Spleen (tissue), 11 donors: ENCODE measurements at regions not wholly inside any gene's neighbourhood (a gene's known extent, or its start where the extent isn't known, plus 50 kb on each side); places are given as distances from the start of the nearest gene placed in this dataset.
A peak's percentile ranks its signal among the peaks of the same experiment; 100 is the strongest.

Experiments used
- DNase-seq: peaks from one replicate; pipeline ENCODE4 v3.0.0-alpha.2; 2020
- H3K27ac ChIP-seq, 8 donors: fragments of 200-600 bp; sonication (generic) in 7 of 8; 1 replicate in 4 of 8; 2 replicates in 4 of 8; pipeline versions ENCODE4 v1.5.0 to v1.8.0; 2016 to 2021; ENCODE audit warnings: inconsistent platforms in 4 of 8, mild to moderate bottlenecking in 4 of 8, moderate library complexity in 1 of 8
- H3K27me3 ChIP-seq, 7 donors: fragments of 200-600 bp; sonication (generic) in 6 of 7; replicated peaks in 1 of 7; 1 replicate in 4 of 7; 2 replicates in 3 of 7; pipeline versions ENCODE4 v1.5.0 to v1.8.0; 2016 to 2021; ENCODE audit warnings: inconsistent platforms in 3 of 7, mild to moderate bottlenecking in 1 of 7
- H3K36me3 ChIP-seq, 6 donors: fragments of 200-600 bp; sonication (generic) in 5 of 6; 1 replicate in 4 of 6; 2 replicates in 2 of 6; pipeline versions ENCODE4 v1.5.0 to v1.8.0; 2016 to 2021; ENCODE audit warnings: inconsistent platforms in 2 of 6
- H3K4me1 ChIP-seq, 6 donors: fragments of 200-600 bp; sonication (generic) in 5 of 6; 1 replicate in 3 of 6; 2 replicates in 3 of 6; pipeline versions ENCODE4 v1.5.0 to v1.8.0; 2016 to 2021; ENCODE audit warnings: inconsistent platforms in 3 of 6
- H3K4me3 ChIP-seq, 8 donors: fragments of 200-600 bp; sonication (generic) in 7 of 8; 1 replicate in 4 of 8; 2 replicates in 4 of 8; pipeline versions ENCODE4 v1.5.0 to v1.8.0; 2016 to 2021; ENCODE audit warnings: inconsistent platforms in 4 of 8, mild to moderate bottlenecking in 4 of 8, moderate library complexity in 2 of 8
- H3K9me3 ChIP-seq, 8 donors: fragments of 200-600 bp; sonication (generic) in 7 of 8; 1 replicate in 4 of 8; 2 replicates in 4 of 8; pipeline versions ENCODE4 v1.5.0 to v1.8.0; 2016 to 2021; ENCODE audit warnings: inconsistent platforms in 4 of 8
- POLR2A ChIP-seq, 3 donors: fragments of 450-650 bp; IDR thresholded peaks; one replicate each; pipeline ENCODE4 v1.5.1; 2017; ENCODE audit warnings: antibody characterized with exemption in 3 of 3, mild to moderate bottlenecking in 1 of 3
- POLR2AphosphoS5 ChIP-seq, 3 donors: sonication (generic); formaldehyde crosslinking; IDR thresholded peaks; one replicate each; pipeline ENCODE4 v1.5.1; 2017; ENCODE audit warnings: antibody characterized with exemption in 3 of 3
- WGBS, 5 donors: extraction: QIAGEN DNeasy Blood & Tissue Kit in 3 of 5; methylation state at CpG; one replicate each; pipeline versions ENCODE4 v1.1.5 to v1.1.7; 2013 to 2018; 5-methylcytosine and 5-hydroxymethylcytosine counted together
- intact Hi-C: fragments of 100-400 bp; cut with DNase I; formaldehyde crosslinking; loops from one replicate; pipeline ENCODE4 v1.15.0; 2023; ENCODE audit warnings: low total_unique reads
- TF ChIP-seq, protein P1 (sequence below), 11 experiments: fragments of 200-600 bp in 7 of 11; fragments of 450-650 bp in 4 of 11; sonication (generic) in 4 of 11; IDR thresholded peaks in 8 of 11; conservative IDR thresholded peaks in 3 of 11; 1 replicate in 7 of 11; 2 replicates in 4 of 11; pipeline versions ENCODE4 v1.4.0 to v1.8.0; 2016 to 2021; ENCODE audit warnings: antibody characterized with exemption in 11 of 11, inconsistent platforms in 4 of 11, mild to moderate bottlenecking in 1 of 11
- donor health status: healthy with polysubstance abuse.
- donor health status: DM: no; HTN: no; CAD: no; lungs with moderate emphysema.
- donor health status: DM: no; HTN: no; CAD: no.
- donor health status: Bipolar disorder and iron deficiency.
- donor health status: healthy.
- donor health status: DM: no; HTN: no; CAD: no.
- donor health status: DM: yes; HTN: yes; CAD: no.

DNA sequence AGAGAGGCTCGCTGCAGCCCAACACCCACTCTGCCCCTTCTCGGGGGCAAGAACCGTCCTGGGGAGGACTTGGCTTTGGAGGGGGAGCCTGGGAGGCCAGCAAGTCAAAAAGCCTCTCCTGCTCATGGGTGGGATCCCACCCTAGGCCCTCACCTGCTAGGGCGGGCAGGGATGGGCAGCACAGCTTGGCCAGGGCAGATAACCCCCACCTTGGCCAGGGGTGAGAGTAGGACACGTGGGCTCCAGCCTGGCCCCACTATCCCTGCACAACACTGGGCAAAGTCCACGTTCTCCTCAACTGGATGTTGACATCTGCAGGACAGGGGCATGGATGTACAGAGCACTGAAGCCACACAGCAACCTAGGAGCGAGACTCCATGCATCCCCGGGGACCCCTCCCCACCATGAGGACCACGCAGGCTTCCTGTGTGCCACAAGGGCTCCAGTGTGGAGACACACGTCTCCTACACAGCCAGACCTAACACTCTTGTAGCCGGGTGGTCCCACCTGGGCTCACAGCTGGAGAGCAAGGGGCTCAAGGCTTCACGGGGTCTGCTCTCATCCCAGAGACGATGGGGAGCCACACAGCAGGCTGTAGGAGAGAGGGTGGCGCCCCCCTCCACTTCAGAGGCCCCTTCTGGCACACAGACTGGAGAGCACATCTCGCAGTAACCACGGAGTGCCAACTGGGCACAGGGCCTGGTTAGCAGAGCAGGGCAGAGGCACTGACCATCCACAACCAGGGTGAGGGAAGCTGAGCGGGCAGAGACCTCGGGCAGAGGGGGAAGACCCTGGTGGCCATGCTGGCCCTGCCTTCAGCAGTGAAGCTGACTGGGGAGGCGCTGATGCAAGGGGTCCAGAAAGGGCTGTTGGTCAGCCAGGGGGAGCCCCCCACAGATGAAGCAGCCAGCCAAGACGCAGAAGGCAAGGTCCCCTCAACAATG is 171.1 kb downstream of the CRYBB2 start:
- intact Hi-C loops: no loop called here
- DNase-seq: peak; percentile 61
- TF ChIP-seq POLR2A (IDR thresholded peaks at IDR 0.05) (no peak), POLR2AphosphoS5 (IDR thresholded peaks at IDR 0.05) (no peak)
- TF ChIP-seq, protein P1, sequence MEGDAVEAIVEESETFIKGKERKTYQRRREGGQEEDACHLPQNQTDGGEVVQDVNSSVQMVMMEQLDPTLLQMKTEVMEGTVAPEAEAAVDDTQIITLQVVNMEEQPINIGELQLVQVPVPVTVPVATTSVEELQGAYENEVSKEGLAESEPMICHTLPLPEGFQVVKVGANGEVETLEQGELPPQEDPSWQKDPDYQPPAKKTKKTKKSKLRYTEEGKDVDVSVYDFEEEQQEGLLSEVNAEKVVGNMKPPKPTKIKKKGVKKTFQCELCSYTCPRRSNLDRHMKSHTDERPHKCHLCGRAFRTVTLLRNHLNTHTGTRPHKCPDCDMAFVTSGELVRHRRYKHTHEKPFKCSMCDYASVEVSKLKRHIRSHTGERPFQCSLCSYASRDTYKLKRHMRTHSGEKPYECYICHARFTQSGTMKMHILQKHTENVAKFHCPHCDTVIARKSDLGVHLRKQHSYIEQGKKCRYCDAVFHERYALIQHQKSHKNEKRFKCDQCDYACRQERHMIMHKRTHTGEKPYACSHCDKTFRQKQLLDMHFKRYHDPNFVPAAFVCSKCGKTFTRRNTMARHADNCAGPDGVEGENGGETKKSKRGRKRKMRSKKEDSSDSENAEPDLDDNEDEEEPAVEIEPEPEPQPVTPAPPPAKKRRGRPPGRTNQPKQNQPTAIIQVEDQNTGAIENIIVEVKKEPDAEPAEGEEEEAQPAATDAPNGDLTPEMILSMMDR (IDR thresholded peaks at IDR 0.05 in 8 of 11, conservative IDR thresholded peaks at IDR 0.05 in 3 of 11): no peak
- H3K27ac ChIP-seq: peak overlapping the region in 2 of 8 donors; percentile 0 to 28
- no peak overlapping the region for H3K4me3 ChIP-seq
- peaks cover 0 to 3% (median 0%) of the 10 kb centered on the region in 6 donors for H3K36me3 ChIP-seq
- peaks cover 28 to 94% (median 65%) of the 10 kb centered on the region in 6 donors for H3K4me1 ChIP-seq
- no peaks in the 10 kb centered on the region for H3K27me3 ChIP-seq
- H3K9me3 ChIP-seq: no peaks in the 10 kb centered on the region
- 81 to 87% (median 84%) methylated on average over 7 to 20 of the region's 20 CpGs for WGBS, 5 donors

DNA sequence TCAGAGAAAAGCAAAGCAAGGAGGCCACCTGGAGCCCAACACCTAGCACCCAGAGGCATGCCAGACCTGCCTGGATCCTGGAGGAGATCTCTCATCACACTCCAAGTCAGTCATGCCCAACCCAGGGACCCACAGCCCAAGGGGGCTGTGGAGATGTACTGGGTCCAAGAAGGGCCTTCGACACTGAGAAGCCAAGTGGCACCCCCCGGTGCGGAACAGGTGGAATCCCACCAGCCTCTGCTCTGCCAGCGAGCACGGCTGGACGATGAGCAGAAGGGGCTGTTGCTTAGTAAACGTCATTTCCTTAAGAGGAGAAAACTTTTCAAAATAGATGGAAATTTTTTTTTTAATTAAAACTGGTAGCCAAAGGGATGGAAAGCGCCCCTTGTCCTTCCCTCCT is 171.9 kb upstream of the GRK3 start:
- TF ChIP-seq POLR2AphosphoS5 (IDR thresholded peaks at IDR 0.05) (no peak), POLR2A (IDR thresholded peaks at IDR 0.05) (no peak)
- TF ChIP-seq, protein P1 (IDR thresholded peaks at IDR 0.05 in 8 of 11, conservative IDR thresholded peaks at IDR 0.05 in 3 of 11): no peak
- Histone ChIP-seq H3K36me3 (peaks cover 0 to 3% (median 0%) of the 10 kb centered on the region in 6 donors), H3K4me1 (peaks cover 16 to 90% (median 50%) of the 10 kb centered on the region in 6 donors), H3K9me3 (no peaks in the 10 kb centered on the region), H3K4me3 (no peak overlapping the region), H3K27me3 (no peaks in the 10 kb centered on the region), H3K27ac (no peak overlapping the region)
- intact Hi-C loops: no loop called here
- 90 to 95% (median 93%) methylated on average over 8 of the region's 8 CpGs for WGBS, 5 donors
- peak; percentile 64 for DNase-seq

DNA sequence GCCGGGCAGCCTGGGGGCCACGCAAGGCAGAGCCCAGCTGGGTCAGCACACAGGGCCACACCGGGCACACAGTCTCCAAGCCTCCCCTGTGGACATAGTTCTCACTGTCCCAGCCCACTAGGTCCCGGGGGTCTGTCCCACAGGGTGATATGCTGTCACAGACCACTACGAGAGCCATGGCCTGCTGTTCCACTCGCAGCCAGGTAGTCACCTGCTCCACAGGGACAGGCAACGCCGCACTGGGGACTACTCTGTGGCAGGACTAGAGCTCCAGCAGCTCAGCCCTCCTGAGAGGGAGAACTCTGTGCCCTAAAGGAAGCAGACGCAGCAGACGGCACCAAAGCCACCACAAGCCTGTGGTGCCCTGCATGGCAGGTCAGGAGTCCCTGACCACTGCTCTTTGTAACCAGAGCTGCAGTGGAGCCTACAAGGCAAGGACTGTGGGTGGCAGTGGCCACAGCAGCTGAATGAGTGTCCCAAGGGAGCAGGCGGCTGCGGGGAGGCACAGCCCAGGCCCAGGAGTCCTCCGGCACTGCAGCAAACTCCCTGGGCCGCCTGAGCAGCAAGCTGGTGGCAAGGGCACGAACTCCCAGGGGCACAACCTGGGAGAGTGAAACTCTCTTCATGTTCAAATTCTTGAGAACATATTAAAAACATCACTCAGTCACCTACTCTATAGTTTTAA is 171.2 kb upstream of the GRK3 start:
- TF ChIP-seq, protein P1 (IDR thresholded peaks at IDR 0.05 in 8 of 11, conservative IDR thresholded peaks at IDR 0.05 in 3 of 11): no peak
- TF ChIP-seq POLR2A (IDR thresholded peaks at IDR 0.05) (no peak), POLR2AphosphoS5 (IDR thresholded peaks at IDR 0.05) (no peak)
- Histone ChIP-seq H3K36me3 (peaks cover 0 to 3% (median 0%) of the 10 kb centered on the region in 6 donors), H3K4me3 (no peak overlapping the region), H3K4me1 (peaks cover 21 to 90% (median 50%) of the 10 kb centered on the region in 6 donors), H3K9me3 (no peaks in the 10 kb centered on the region), H3K27ac (no peak overlapping the region), H3K27me3 (no peaks in the 10 kb centered on the region)
- intact Hi-C loops: no loop called here
- 79 to 96% (median 84%) methylated on average over 9 to 15 of the region's 15 CpGs for WGBS, 5 donors
- DNase-seq: peak; percentile 56

DNA sequence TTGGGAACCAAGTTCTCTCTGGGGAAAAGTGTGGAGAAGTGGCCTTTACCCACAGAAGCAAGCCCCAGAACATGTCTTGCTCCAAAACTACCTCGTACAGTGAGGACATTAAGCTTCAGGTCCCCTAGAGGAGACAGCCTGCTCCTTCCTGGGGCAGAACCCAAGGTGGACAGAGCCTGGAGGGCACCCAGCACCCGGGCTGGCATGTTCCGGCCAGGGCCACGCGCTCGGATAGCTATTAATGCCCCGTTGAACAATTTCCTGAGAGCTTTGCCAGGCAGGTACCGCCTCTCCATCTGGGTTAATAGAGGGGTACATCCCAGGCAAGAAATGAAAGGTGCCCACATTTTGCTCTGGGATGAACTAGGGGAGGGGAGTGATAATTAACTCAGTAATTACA is 169.0 kb upstream of the GRK3 start:
- H3K4me3 ChIP-seq: no peak overlapping the region
- peaks cover 0 to 3% (median 0%) of the 10 kb centered on the region in 6 donors for H3K36me3 ChIP-seq
- no peaks in the 10 kb centered on the region for H3K9me3 ChIP-seq
- 79 to 97% (median 83%) methylated on average over 4 to 8 of the region's 8 CpGs for WGBS, 5 donors
- H3K27ac ChIP-seq: no peak overlapping the region
- no peaks in the 10 kb centered on the region for H3K27me3 ChIP-seq
- intact Hi-C loops: no loop called here
- H3K4me1 ChIP-seq: peaks cover 6 to 90% (median 44%) of the 10 kb centered on the region in 6 donors
- TF ChIP-seq, protein P1 (IDR thresholded peaks at IDR 0.05 in 8 of 11, conservative IDR thresholded peaks at IDR 0.05 in 3 of 11): no peak
- TF ChIP-seq POLR2AphosphoS5 (IDR thresholded peaks at IDR 0.05) (no peak), POLR2A (IDR thresholded peaks at IDR 0.05) (no peak)
- DNase-seq: no peak
